Activated T-helper 1 cell treated with anti-CD3 and anti-CD28 coated beads, Interleukin-12 subunit alpha, Interleukin-12 subunit beta, Interleukin-2, Interleukin-4 antibody, amounts not matched to agents 30 ng/mL and 10 ng/mL and 1 ng/mL, durations not matched to agents 14 hours and 24 hours and 36 hours (primary cell): ENCODE measurements at regions not wholly inside any gene's neighbourhood (a gene's known extent, or its start where the extent isn't known, plus 50 kb on each side); places are given as distances from the start of the nearest gene placed in this dataset.
"Not testable (repeated sequence)": the region's sequence is repeated elsewhere in the genome, so short reads cannot be mapped to it uniquely, and the experiment has no call there.

Experiments
- DNase-seq: peaks from one replicate; pipeline ENCODE4 v3.0.0; 2021; ENCODE audit warnings: low spot score
- H3K27ac Mint-ChIP-seq: one replicate; pipeline ENCODE4 v1.8.0; 2021; ENCODE audit warnings: mild to moderate bottlenecking, mixed read lengths
- H3K27me3 Mint-ChIP-seq: one replicate; pipeline ENCODE4 v1.8.0; 2022; ENCODE audit warnings: mild to moderate bottlenecking, moderate library complexity, mixed read lengths; ENCODE audit not compliant: insufficient read depth
- H3K36me3 Mint-ChIP-seq: one replicate; pipeline ENCODE4 v1.8.0; 2021; ENCODE audit warnings: low read depth, mixed read lengths
- H3K4me1 Mint-ChIP-seq: one replicate; pipeline ENCODE4 v1.8.0; 2021; ENCODE audit warnings: low read depth, mixed read lengths
- H3K4me3 Mint-ChIP-seq: one replicate; pipeline ENCODE4 v1.8.0; 2021; ENCODE audit warnings: mild to moderate bottlenecking, moderate library complexity, mixed read lengths
- H3K9me3 Mint-ChIP-seq: one replicate; pipeline ENCODE4 v1.8.0; 2021; ENCODE audit warnings: mixed read lengths
- intact Hi-C: fragments of 100-400 bp; cut with micrococcal nuclease; formaldehyde crosslinking; loops from one replicate; pipeline ENCODE4 v1.15.1; 2024

- H3K4me1 Mint-ChIP-seq, H3K4me3 Mint-ChIP-seq, H3K36me3 Mint-ChIP-seq, H3K27ac Mint-ChIP-seq, DNase-seq, H3K9me3 Mint-ChIP-seq, intact Hi-C loops: not testable (repeated sequence)
- H3K27me3 Mint-ChIP-seq, result peaks cover 36% of the 10 kb centered on the region
These were observed 99.8 kb upstream of the ALDH3B2 start for GRCh38 chr11:67774175-67774574.

DNA sequence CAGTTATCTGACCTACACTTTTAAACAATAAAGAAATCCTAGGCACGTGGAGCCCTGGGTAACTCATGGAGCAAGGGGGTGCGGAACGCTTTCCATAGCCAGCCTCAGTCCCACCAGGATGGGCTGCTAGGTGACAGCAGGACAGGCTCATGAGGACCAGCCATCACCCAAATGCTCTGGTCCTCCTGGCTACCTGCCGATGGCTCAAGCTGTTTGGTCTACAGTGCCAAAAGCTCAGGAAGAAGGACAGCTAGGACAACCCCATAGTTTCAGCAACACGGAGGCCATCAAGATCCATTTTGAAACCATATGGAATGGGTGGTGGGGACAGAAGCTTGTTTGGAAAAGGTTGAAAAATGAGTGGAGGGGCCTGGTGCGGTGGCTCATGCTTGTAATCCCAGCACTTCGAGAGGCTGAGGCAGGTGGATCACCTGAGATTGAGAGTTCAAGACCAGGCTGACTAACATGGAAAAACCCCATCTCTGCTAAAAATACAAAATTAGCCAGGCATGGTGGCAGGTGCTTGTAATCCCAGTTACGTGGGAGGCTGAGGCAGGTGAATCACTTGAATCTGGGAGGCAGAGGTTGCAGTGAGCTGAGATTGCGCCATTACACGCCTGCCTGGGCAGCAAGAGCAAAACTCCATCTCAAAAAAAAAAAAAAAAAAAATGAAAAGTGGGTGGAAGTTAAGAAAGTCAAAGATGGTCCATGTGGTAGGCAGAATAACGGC, 93.7 kb upstream of the ALDH3B2 start:
- H3K4me3 Mint-ChIP-seq, H3K4me1 Mint-ChIP-seq, intact Hi-C loops, H3K27me3 Mint-ChIP-seq, DNase-seq, H3K27ac Mint-ChIP-seq, H3K9me3 Mint-ChIP-seq, H3K36me3 Mint-ChIP-seq: not testable (repeated sequence)

GRCh38 chr11:67761211-67761610, 86.8 kb upstream of the ALDH3B2 start:
- H3K27ac Mint-ChIP-seq, intact Hi-C loops, H3K9me3 Mint-ChIP-seq, H3K36me3 Mint-ChIP-seq, H3K4me1 Mint-ChIP-seq, DNase-seq, H3K4me3 Mint-ChIP-seq: not testable (repeated sequence)
- H3K27me3 Mint-ChIP-seq, result peaks cover 12% of the 10 kb centered on the region

DNA sequence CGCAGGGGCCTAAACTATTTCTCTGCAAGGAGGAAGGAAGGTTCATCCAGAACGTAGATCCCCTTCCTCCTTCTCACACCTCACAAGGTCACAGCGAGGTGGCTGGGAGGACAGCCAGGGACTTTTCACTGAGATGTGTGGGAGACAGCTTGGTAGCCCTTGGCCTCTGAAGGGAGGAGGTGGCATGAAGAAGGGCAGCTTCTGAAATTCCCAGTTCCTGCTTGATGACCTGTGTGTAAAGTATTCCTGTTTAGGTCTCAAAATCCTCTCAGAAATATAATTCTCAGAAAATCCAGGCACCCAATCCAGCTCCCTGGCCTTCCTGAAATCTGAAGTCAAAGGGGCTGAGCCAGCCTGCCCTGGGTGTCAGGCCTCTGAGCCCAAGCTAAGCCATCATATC, 84.9 kb upstream of the ALDH3B2 start:
- H3K4me1 Mint-ChIP-seq, H3K9me3 Mint-ChIP-seq, H3K4me3 Mint-ChIP-seq, H3K27ac Mint-ChIP-seq, intact Hi-C loops, H3K36me3 Mint-ChIP-seq, DNase-seq: not testable (repeated sequence)
- peaks cover 12% of the 10 kb centered on the region for H3K27me3 Mint-ChIP-seq

- H3K27me3 Mint-ChIP-seq, result peaks cover 12% of the 10 kb centered on the region
- H3K9me3 Mint-ChIP-seq, H3K4me1 Mint-ChIP-seq, H3K27ac Mint-ChIP-seq, DNase-seq, intact Hi-C loops, H3K36me3 Mint-ChIP-seq, H3K4me3 Mint-ChIP-seq: not testable (repeated sequence)
These were observed 84.0 kb upstream of the ALDH3B2 start for GRCh38 chr11:67758467-67758866.

DNA sequence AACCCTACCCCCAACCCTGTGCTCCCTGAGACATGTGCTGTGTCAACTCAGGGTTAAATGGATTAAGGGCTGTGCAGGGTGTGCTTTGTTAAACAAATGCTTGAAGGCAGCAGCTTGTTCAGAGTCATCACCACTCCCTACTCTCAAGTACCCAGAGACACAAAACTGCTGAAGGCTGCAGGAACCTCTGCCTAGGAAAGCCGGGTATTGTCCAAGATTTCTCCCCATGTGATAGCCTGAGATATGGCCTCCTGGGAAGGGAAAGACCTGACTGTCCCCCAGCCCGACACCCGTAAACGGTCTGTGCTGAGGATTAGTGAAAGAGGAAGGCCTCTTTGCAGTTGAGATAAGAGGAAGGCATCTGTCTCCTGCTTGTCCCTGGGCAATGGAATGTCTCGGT, 83.6 kb upstream of the ALDH3B2 start:
- H3K9me3 Mint-ChIP-seq, H3K4me3 Mint-ChIP-seq, H3K36me3 Mint-ChIP-seq, intact Hi-C loops, DNase-seq, H3K27ac Mint-ChIP-seq, H3K4me1 Mint-ChIP-seq: not testable (repeated sequence)
- peaks cover 12% of the 10 kb centered on the region for H3K27me3 Mint-ChIP-seq

- H3K36me3 Mint-ChIP-seq, H3K4me1 Mint-ChIP-seq, intact Hi-C loops, H3K27me3 Mint-ChIP-seq, H3K9me3 Mint-ChIP-seq, H3K27ac Mint-ChIP-seq, DNase-seq, H3K4me3 Mint-ChIP-seq: not testable (repeated sequence)
These were observed 79.4 kb upstream of the ALDH3B2 start for GRCh38 chr11:67753820-67754219.

DNA sequence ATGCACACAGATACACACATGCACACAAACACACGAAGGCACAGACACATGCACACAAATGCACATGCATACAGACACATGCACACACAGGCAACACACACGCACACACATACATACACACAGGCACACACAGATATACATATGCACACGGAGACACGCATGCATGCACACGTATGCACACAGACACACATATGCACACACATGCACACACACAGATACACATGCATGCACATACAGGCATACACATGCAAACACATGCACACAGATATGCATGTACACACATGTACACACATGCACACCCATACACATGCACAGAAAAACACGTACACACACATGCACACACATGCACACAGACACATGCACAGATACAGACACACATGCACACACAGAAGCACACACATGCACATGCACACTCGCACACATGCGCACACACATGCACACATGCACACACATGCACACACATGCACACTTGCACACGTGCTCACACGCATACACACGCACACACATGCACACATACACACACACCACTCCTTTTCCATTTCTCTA, 70.8 kb upstream of the ALDH3B2 start:
- Mint-ChIP-seq H3K4me1 (no peaks in the 10 kb centered on the region), H3K27ac (no peak overlapping the region), H3K4me3 (no peak overlapping the region), H3K36me3 (no peaks in the 10 kb centered on the region), H3K27me3 (no peaks in the 10 kb centered on the region), H3K9me3 (peaks cover 6% of the 10 kb centered on the region)
- DNase-seq, result no peak
- intact Hi-C loops, result no loop called here

GRCh38 chr11:67744231-67744630, 69.8 kb upstream of the ALDH3B2 start:
- H3K4me3 Mint-ChIP-seq, intact Hi-C loops, H3K27ac Mint-ChIP-seq, H3K36me3 Mint-ChIP-seq, H3K4me1 Mint-ChIP-seq, DNase-seq, H3K27me3 Mint-ChIP-seq, H3K9me3 Mint-ChIP-seq: not testable (repeated sequence)

DNA sequence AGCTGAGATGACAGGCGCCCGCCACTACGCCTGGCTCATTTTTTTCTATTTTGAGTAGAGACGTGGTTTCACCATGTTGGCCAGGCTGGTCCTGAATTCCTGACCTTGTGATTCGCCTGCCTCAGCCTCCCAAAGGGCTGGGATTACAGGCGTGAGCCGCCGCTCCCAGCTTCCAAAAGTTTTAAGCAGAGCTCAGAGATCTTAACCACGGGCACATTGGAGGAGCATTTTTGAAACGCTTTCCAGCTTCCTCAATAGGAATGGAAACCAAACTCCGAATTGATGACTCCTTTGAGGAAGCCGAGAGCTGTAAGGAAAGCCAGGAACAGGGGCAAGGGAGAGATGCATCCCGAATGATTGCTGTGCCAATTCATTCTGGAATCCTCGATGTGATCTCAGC, 63.8 kb upstream of the ALDH3B2 start:
- H3K27me3 Mint-ChIP-seq, intact Hi-C loops, H3K27ac Mint-ChIP-seq, H3K4me1 Mint-ChIP-seq, DNase-seq, H3K36me3 Mint-ChIP-seq, H3K9me3 Mint-ChIP-seq, H3K4me3 Mint-ChIP-seq: not testable (repeated sequence)

- H3K27ac Mint-ChIP-seq, H3K4me1 Mint-ChIP-seq, H3K9me3 Mint-ChIP-seq, H3K36me3 Mint-ChIP-seq, H3K27me3 Mint-ChIP-seq, H3K4me3 Mint-ChIP-seq, DNase-seq, intact Hi-C loops: not testable (repeated sequence)
These were observed 63.2 kb upstream of the ALDH3B2 start for GRCh38 chr11:67737562-67738080.

DNA sequence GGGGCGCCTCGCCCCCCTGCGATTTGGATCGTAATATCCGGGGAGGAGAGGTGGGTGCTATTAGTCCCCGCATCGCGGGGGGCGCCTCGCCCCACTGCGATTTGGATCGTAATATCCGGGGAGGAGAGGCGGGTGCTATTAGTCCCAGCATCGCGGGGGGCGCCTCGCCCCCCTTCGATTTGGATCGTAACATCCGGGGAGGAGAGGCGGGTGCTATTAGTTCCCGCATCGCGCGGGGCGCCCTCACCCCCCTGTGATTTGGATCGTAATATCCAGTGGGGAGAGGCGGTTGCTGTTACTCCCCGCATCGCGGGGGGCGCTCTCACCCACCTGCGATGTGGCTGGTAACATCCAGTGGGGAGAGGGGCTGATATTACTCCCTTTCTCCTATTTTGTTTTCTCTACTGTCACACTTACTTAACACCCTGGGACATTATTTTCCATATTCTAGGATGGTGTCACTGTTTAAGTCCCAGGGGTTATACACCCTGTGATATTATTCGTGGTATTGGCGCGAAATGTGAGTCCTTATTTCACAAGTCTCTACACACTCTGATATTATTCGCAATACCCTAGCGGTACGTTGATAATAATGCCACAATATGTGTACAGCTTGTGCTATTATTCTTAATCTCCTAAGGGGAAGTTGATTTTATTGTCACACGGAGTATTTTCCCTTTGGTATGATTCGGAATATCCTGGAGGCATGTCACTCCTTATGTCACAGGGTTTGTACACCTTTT, 57.8 kb upstream of the ALDH3B2 start:
- Mint-ChIP-seq H3K36me3 (no peaks in the 10 kb centered on the region), H3K9me3 (no peaks in the 10 kb centered on the region), H3K4me3 (no peak overlapping the region), H3K27me3 (no peaks in the 10 kb centered on the region), H3K4me1 (peaks cover 8% of the 10 kb centered on the region), H3K27ac (no peak overlapping the region)
- intact Hi-C loops, result no loop called here
- no peak for DNase-seq

- H3K4me3 Mint-ChIP-seq, result peak overlapping the region; percentile 20
- peaks cover 13% of the 10 kb centered on the region for H3K4me1 Mint-ChIP-seq
- H3K9me3 Mint-ChIP-seq, result no peaks in the 10 kb centered on the region
- H3K27me3 Mint-ChIP-seq, result no peaks in the 10 kb centered on the region
- no peak for DNase-seq
- intact Hi-C loops, result no loop called here
- H3K36me3 Mint-ChIP-seq, result no peaks in the 10 kb centered on the region
- no peak overlapping the region for H3K27ac Mint-ChIP-seq
These were observed 57.2 kb upstream of the ALDH3B2 start for GRCh38 chr11:67731583-67731982.
